Gastrocnemius medialis (tissue), 4 donors: ENCODE measurements at regions not wholly inside any gene's neighbourhood (a gene's known extent, or its start where the extent isn't known, plus 50 kb on each side); places are given as distances from the start of the nearest gene placed in this dataset.

Experiments
- CTCF ChIP-seq, 5 experiments: fragments of 450-650 bp in 3 of 5; fragments of 200-600 bp in 2 of 5; sonication (generic) in 2 of 5; IDR thresholded peaks in 4 of 5; conservative IDR thresholded peaks in 1 of 5; 1 replicate in 4 of 5; 2 replicates in 1 of 5; pipeline ENCODE4 v1.5.1; 2016 to 2019; ENCODE audit warnings: antibody characterized with exemption in 5 of 5, mild to moderate bottlenecking in 3 of 5, moderate library complexity in 3 of 5
- POLR2A ChIP-seq, 2 donors: fragments of 450-650 bp; IDR thresholded peaks; one replicate each; pipeline ENCODE4 v1.6.1; 2017; ENCODE audit warnings: antibody characterized with exemption in 2 of 2, mild to moderate bottlenecking in 2 of 2, moderate library complexity in 2 of 2

- TF ChIP-seq CTCF (IDR thresholded peaks at IDR 0.05 in 4 of 5, conservative IDR thresholded peaks at IDR 0.05 in 1 of 5) (no peak), POLR2A (IDR thresholded peaks at IDR 0.05) (no peak)
Observed at GRCh38 chr4:138338840-138339239, 96.7 kb upstream of the SLC7A11 start.
